SU-DHL-6 (cell line): ENCODE measurements at regions not wholly inside any gene's neighbourhood (a gene's known extent, or its start where the extent isn't known, plus 50 kb on each side); places are given as distances from the start of the nearest gene placed in this dataset.

Source experiments
- EZH2phosphoT487 ChIP-seq: fragments of 200-600 bp; sonication (generic), shearing (Covaris generic); conservative IDR thresholded peaks from 2 replicates; pipeline ENCODE4 v1.6.1; 2018; ENCODE audit warnings: mild to moderate bottlenecking, antibody characterized with exemption, low read length, moderate library complexity, mixed read lengths
- TF ChIP-seq, protein P1 (sequence below): fragments of 200-600 bp; sonication (generic); IDR thresholded peaks from one replicate; pipeline ENCODE4 v1.5.1; 2017; ENCODE audit warnings: antibody characterized with exemption, mild to moderate bottlenecking, low read length, moderate library complexity; ENCODE audit not compliant: insufficient read depth, poor library complexity, severe bottlenecking

DNA sequence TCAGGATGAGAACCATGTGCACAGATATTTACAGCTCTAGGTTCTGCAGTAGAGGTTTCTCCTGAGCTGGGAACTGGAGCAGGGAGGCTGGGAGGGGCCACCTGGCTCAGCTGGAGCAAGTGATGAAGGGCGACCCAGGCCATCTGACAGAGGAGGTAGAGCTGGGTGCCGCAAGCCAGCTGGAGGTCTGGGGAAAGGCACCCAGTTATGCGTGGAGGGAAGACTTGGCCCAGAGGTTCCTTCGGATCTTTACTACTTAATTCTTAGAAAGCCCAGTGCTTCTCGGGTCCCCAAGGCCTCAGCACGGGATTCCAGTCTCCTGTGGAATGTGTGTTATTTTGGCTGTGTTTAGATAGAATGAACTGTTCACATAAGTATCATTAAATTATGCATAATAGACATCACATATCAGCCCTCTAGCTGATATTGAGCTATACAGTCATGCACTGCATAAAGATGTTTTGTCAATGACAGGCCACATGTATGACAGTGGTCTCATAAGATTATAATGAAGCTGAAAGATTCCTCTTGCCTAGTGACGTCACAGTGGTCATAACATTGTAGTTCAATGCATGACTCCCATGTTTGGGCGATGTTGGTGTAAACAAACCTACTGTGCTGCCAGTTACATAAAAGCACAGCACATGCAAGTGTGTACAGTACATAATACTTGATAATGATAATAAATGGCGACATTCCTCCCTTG is 245.1 kb downstream of the RHOU start:
- TF ChIP-seq, protein P1, sequence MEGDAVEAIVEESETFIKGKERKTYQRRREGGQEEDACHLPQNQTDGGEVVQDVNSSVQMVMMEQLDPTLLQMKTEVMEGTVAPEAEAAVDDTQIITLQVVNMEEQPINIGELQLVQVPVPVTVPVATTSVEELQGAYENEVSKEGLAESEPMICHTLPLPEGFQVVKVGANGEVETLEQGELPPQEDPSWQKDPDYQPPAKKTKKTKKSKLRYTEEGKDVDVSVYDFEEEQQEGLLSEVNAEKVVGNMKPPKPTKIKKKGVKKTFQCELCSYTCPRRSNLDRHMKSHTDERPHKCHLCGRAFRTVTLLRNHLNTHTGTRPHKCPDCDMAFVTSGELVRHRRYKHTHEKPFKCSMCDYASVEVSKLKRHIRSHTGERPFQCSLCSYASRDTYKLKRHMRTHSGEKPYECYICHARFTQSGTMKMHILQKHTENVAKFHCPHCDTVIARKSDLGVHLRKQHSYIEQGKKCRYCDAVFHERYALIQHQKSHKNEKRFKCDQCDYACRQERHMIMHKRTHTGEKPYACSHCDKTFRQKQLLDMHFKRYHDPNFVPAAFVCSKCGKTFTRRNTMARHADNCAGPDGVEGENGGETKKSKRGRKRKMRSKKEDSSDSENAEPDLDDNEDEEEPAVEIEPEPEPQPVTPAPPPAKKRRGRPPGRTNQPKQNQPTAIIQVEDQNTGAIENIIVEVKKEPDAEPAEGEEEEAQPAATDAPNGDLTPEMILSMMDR = no peak
- no peak for TF ChIP-seq EZH2phosphoT487
